ENCODE measurements at regions not wholly inside any gene's neighbourhood (a gene's known extent, or its start where the extent isn't known, plus 50 kb on each side); places are given as distances from the start of the nearest gene placed in this dataset.

DNA sequence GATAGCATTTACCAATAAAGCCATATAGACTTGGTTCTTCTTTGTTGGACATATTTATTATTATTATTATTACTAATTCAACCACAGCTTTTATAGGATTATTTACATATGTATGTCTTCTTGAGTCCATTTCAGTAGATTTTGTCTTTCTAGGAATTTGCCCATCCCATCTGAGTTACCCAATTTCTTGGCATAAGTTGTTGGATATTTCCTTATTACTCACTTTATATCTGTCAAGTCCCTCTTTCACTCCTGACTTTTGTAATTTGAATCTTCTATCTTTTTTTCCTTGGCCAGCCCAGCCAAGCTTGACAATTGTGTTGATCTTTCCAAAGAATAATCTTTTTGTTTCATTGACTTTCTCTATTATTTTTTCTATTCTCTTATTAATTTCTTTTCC is 543.7 kb downstream of the SUCLG1 start:
- Mint-ChIP-seq H3K27ac (ENCODE audit: unreplicated experiment) (no peak overlapping the region), H3K4me3 (ENCODE audit: unreplicated experiment) (no peak overlapping the region), H3K4me1 (ENCODE audit: low read depth) (no peaks in the 10 kb centered on the region), H3K9me3 (ENCODE audit: low read depth) (no peaks in the 10 kb centered on the region), H3K36me3 (ENCODE audit: low read depth) (no peaks in the 10 kb centered on the region), H3K27me3 (ENCODE audit: low read depth) (no peaks in the 10 kb centered on the region)
- no peak for DNase-seq (ENCODE audit: low spot score)
- TF ChIP-seq, protein P1, sequence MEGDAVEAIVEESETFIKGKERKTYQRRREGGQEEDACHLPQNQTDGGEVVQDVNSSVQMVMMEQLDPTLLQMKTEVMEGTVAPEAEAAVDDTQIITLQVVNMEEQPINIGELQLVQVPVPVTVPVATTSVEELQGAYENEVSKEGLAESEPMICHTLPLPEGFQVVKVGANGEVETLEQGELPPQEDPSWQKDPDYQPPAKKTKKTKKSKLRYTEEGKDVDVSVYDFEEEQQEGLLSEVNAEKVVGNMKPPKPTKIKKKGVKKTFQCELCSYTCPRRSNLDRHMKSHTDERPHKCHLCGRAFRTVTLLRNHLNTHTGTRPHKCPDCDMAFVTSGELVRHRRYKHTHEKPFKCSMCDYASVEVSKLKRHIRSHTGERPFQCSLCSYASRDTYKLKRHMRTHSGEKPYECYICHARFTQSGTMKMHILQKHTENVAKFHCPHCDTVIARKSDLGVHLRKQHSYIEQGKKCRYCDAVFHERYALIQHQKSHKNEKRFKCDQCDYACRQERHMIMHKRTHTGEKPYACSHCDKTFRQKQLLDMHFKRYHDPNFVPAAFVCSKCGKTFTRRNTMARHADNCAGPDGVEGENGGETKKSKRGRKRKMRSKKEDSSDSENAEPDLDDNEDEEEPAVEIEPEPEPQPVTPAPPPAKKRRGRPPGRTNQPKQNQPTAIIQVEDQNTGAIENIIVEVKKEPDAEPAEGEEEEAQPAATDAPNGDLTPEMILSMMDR (IDR thresholded peaks at IDR 0.05): no peak

DNA sequence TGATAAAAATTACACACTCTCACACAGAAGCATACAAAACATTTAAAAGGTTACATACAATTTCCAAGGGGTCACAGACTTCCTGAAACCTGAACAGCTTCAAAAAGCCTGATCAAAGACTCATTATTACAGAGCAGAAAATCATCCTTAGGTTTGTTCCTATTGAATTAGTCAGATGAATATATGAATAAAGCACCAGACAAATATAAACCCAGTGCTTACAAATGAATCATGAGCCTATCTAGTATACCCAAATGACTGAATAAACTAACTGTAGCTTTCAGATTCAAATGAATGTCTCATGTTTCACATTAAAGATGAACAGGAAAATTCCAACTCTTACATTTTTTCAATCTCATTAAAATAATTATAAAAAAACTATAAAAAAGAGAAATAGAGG is 550.3 kb downstream of the SUCLG1 start:
- H3K4me3 Mint-ChIP-seq (ENCODE audit: unreplicated experiment): no peak overlapping the region
- no peaks in the 10 kb centered on the region for H3K36me3 Mint-ChIP-seq (ENCODE audit: low read depth)
- DNase-seq (ENCODE audit: low spot score): no peak
- H3K27ac Mint-ChIP-seq (ENCODE audit: unreplicated experiment): no peak overlapping the region
- no peaks in the 10 kb centered on the region for H3K27me3 Mint-ChIP-seq (ENCODE audit: low read depth)
- peaks cover 10% of the 10 kb centered on the region for H3K9me3 Mint-ChIP-seq (ENCODE audit: low read depth)
- TF ChIP-seq, protein P1 (IDR thresholded peaks at IDR 0.05): no peak
- no peaks in the 10 kb centered on the region for H3K4me1 Mint-ChIP-seq (ENCODE audit: low read depth)

DNA sequence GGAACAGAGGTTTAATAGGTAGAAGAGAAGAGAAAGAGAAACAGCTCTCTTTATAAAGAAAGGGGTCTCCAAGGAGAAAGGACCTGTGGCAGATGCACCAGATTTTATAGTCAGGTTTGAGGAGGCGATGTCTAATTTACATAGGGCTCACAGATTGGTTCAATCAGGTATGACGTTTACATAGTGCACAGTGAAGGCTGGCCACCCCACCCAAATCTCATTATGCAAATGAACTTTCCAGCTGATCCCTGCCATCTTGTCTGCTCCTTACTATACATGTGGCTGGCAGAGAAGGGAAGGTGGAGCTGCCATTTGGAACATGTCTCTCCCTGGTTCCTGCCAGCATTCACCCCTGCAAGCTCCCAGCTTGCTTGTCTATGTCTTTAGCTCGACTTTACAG is 557.8 kb downstream of the SUCLG1 start:
- H3K4me3 Mint-ChIP-seq (ENCODE audit: unreplicated experiment): no peak overlapping the region
- DNase-seq (ENCODE audit: low spot score): no peak
- no peaks in the 10 kb centered on the region for H3K4me1 Mint-ChIP-seq (ENCODE audit: low read depth)
- TF ChIP-seq, protein P1 (IDR thresholded peaks at IDR 0.05): no peak
- H3K36me3 Mint-ChIP-seq (ENCODE audit: low read depth): no peaks in the 10 kb centered on the region
- no peaks in the 10 kb centered on the region for H3K9me3 Mint-ChIP-seq (ENCODE audit: low read depth)
- H3K27me3 Mint-ChIP-seq (ENCODE audit: low read depth): no peaks in the 10 kb centered on the region
- no peak overlapping the region for H3K27ac Mint-ChIP-seq (ENCODE audit: unreplicated experiment)

DNA sequence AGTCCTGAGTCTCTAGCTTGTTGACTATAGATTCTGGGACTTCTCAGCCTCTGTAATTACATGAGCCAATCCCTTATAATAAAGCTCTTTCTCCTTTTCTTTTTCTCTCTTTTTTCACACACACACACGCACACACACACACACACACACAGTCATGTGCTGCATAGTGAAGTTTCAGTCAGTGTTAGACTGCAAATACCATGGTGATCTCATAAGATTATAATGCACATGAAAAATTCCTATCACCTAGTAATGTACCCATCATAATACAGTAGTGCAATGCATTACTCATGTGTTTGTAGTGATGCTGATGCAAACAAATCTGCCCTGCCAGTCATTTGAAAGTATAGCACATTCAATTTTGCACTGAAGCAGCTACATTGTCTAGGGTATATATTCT is 558.2 kb downstream of the SUCLG1 start:
- H3K4me3 Mint-ChIP-seq (ENCODE audit: unreplicated experiment): no peak overlapping the region
- H3K9me3 Mint-ChIP-seq (ENCODE audit: low read depth): no peaks in the 10 kb centered on the region
- H3K4me1 Mint-ChIP-seq (ENCODE audit: low read depth): no peaks in the 10 kb centered on the region
- DNase-seq (ENCODE audit: low spot score): no peak
- H3K27ac Mint-ChIP-seq (ENCODE audit: unreplicated experiment): no peak overlapping the region
- no peaks in the 10 kb centered on the region for H3K36me3 Mint-ChIP-seq (ENCODE audit: low read depth)
- no peaks in the 10 kb centered on the region for H3K27me3 Mint-ChIP-seq (ENCODE audit: low read depth)
- TF ChIP-seq, protein P1 (IDR thresholded peaks at IDR 0.05): no peak

DNA sequence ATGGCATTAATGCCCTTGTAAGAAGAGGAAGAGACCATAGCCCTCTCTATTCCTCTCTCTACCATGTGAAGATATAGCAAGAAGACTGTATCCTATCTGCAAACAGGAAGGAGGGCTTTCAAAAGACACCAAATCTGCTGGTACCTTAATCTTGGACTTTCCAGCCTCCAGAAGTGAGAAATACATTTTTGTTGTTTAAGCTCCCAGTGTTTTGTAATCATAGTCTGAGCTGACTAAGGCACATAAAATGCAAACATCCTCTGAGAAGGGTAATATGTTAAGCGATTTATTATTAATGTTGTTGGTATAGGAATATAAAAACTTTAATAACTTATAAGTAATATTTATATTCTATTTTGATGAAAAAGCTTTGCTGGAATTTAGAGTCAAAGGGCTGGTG is 559.8 kb downstream of the SUCLG1 start:
- Mint-ChIP-seq H3K4me1 (ENCODE audit: low read depth) (no peaks in the 10 kb centered on the region), H3K4me3 (ENCODE audit: unreplicated experiment) (no peak overlapping the region), H3K27ac (ENCODE audit: unreplicated experiment) (no peak overlapping the region), H3K9me3 (ENCODE audit: low read depth) (no peaks in the 10 kb centered on the region), H3K27me3 (ENCODE audit: low read depth) (no peaks in the 10 kb centered on the region), H3K36me3 (ENCODE audit: low read depth) (no peaks in the 10 kb centered on the region)
- DNase-seq (ENCODE audit: low spot score): no peak
- TF ChIP-seq, protein P1 (IDR thresholded peaks at IDR 0.05): no peak

Data from chondrocyte (in vitro differentiated cells).